Tibial nerve (tissue), 3 donors: ENCODE measurements at regions not wholly inside any gene's neighbourhood (a gene's known extent, or its start where the extent isn't known, plus 50 kb on each side); places are given as distances from the start of the nearest gene placed in this dataset.
"Not testable (repeated sequence)": the region's sequence is repeated elsewhere in the genome, so short reads cannot be mapped to it uniquely, and the experiment has no call there.

Experiments used
- CTCF ChIP-seq, 5 experiments: fragments of 200-600 bp in 3 of 5; fragments of 450-650 bp in 2 of 5; sonication (generic) in 3 of 5; IDR thresholded peaks; one replicate each; pipeline ENCODE4 v1.5.1; 2016 to 2019; ENCODE audit warnings: antibody characterized with exemption in 5 of 5, mild to moderate bottlenecking in 3 of 5, moderate library complexity in 2 of 5
- POLR2A ChIP-seq, 2 donors: fragments of 450-650 bp; IDR thresholded peaks; one replicate each; pipeline ENCODE4 v1.6.1; 2017; ENCODE audit warnings: antibody characterized with exemption in 2 of 2, mild to moderate bottlenecking in 2 of 2, moderate library complexity in 2 of 2

GRCh38 chr10:32183652-32184051 lies 127.4 kb upstream of the KIF5B start:
- TF ChIP-seq POLR2A, CTCF (IDR thresholded peaks at IDR 0.05): not testable (repeated sequence)
